Suprapubic skin (tissue), 2 donors: ENCODE measurements at regions not wholly inside any gene's neighbourhood (a gene's known extent, or its start where the extent isn't known, plus 50 kb on each side); places are given as distances from the start of the nearest gene placed in this dataset.

Experiments
- EP300 ChIP-seq: sonication (generic); formaldehyde crosslinking; IDR thresholded peaks from one replicate; pipeline ENCODE4 v1.6.1; 2017; ENCODE audit warnings: antibody characterized with exemption
- POLR2A ChIP-seq, 2 donors: fragments of 450-650 bp; IDR thresholded peaks; one replicate each; pipeline ENCODE4 v1.6.1; 2017; ENCODE audit warnings: antibody characterized with exemption in 2 of 2, mild to moderate bottlenecking in 2 of 2, moderate library complexity in 2 of 2

GRCh38 chr12:58254463-58255100, 313.2 kb downstream of the ATP23 start:
- no peak for TF ChIP-seq POLR2A (IDR thresholded peaks at IDR 0.05)
- TF ChIP-seq EP300 = no peak
